Ascending aorta (tissue), 2 donors: ENCODE measurements at regions not wholly inside any gene's neighbourhood (a gene's known extent, or its start where the extent isn't known, plus 50 kb on each side); places are given as distances from the start of the nearest gene placed in this dataset.

Experiments
- DNase-seq, 2 donors: peaks; one replicate each; pipeline ENCODE4 v3.0.0-alpha.2; 2019; ENCODE audit warnings: low spot score in 2 of 2
- H3K27ac ChIP-seq, 2 donors: fragments of 200-600 bp; sonication (generic); one replicate each; pipeline ENCODE4 v1.5.1; 2016 to 2017; ENCODE audit warnings: mild to moderate bottlenecking in 1 of 2
- H3K27me3 ChIP-seq: fragments of 200-600 bp; sonication (generic); one replicate; pipeline ENCODE4 v1.5.1; 2017
- H3K36me3 ChIP-seq, 2 donors: fragments of 200-600 bp; sonication (generic); one replicate each; pipeline ENCODE4 v1.5.1; 2016
- H3K4me1 ChIP-seq, 2 donors: fragments of 200-600 bp; sonication (generic); one replicate each; pipeline ENCODE4 v1.5.1; 2016 to 2017; ENCODE audit warnings: mild to moderate bottlenecking in 1 of 2
- H3K4me3 ChIP-seq, 2 donors: fragments of 200-600 bp; sonication (generic); one replicate each; pipeline ENCODE4 v1.5.1; 2016 to 2017; ENCODE audit warnings: mild to moderate bottlenecking in 1 of 2
- H3K9me3 ChIP-seq, 2 donors: fragments of 200-600 bp; sonication (generic); one replicate each; pipeline ENCODE4 v1.5.1; 2016
- intact Hi-C: fragments of 100-400 bp; cut with DNase I; formaldehyde crosslinking; loops from one replicate; pipeline ENCODE4 v1.15.1; 2023
- TF ChIP-seq, protein P1 (sequence below), 3 experiments: fragments of 200-600 bp in 2 of 3; fragments of 450-650 bp in 1 of 3; sonication (generic) in 2 of 3; IDR thresholded peaks; one replicate each; pipeline ENCODE4 v1.5.1; 2016 to 2019; ENCODE audit warnings: antibody characterized with exemption in 3 of 3, mild to moderate bottlenecking in 1 of 3, moderate library complexity in 1 of 3

DNA sequence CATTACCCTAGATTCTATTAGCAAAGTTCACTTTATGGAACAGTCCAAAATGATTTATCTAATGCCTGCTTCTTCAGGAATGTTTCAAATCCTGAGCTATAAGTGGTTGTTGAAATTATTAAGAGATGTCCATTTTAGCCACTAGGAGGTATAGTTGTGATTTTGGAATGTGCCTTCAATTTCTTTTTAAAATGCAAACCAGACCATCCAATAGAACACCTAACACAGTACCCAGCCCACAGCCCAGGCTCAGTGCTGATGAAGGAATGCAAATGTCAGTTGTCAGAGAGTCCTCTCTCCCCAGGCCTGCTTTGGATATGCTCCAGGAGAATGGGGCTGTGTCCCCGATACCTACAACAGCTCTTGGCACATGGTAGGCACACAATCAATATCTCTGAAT, 85.8 kb upstream of the E2F8 start:
- Histone ChIP-seq H3K4me3 (no peak overlapping the region), H3K27me3 (no peaks in the 10 kb centered on the region), H3K36me3 (no peaks in the 10 kb centered on the region), H3K27ac (no peak overlapping the region), H3K9me3 (no peaks in the 10 kb centered on the region), H3K4me1 (no peaks in the 10 kb centered on the region)
- intact Hi-C loops, result no loop called here
- DNase-seq, result no peak
- TF ChIP-seq, protein P1, sequence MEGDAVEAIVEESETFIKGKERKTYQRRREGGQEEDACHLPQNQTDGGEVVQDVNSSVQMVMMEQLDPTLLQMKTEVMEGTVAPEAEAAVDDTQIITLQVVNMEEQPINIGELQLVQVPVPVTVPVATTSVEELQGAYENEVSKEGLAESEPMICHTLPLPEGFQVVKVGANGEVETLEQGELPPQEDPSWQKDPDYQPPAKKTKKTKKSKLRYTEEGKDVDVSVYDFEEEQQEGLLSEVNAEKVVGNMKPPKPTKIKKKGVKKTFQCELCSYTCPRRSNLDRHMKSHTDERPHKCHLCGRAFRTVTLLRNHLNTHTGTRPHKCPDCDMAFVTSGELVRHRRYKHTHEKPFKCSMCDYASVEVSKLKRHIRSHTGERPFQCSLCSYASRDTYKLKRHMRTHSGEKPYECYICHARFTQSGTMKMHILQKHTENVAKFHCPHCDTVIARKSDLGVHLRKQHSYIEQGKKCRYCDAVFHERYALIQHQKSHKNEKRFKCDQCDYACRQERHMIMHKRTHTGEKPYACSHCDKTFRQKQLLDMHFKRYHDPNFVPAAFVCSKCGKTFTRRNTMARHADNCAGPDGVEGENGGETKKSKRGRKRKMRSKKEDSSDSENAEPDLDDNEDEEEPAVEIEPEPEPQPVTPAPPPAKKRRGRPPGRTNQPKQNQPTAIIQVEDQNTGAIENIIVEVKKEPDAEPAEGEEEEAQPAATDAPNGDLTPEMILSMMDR (IDR thresholded peaks at IDR 0.05), result peak in 1 of 3 experiments; percentile 14

DNA sequence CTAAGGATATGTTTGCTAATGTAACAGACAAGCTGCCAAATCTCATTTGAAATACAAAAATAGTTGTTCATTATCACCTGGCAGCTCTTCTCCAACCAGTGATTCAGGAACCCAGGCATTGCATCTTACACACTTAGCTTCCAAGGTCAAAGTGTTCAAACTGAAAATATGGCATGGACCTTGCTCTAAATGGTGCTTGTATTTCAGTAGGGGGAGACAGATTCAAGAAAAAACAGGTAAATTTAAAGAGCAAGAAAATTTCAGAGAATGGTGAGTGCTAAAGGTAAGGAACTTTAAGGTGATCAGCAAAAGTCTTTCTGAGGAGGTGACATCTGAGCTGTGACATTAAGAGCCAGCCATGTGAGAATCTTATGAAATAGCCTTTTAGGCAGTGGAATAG, 82.8 kb upstream of the E2F8 start:
- Histone ChIP-seq H3K36me3 (no peaks in the 10 kb centered on the region), H3K9me3 (no peaks in the 10 kb centered on the region), H3K27ac (no peak overlapping the region), H3K4me3 (no peak overlapping the region), H3K4me1 (no peaks in the 10 kb centered on the region), H3K27me3 (no peaks in the 10 kb centered on the region)
- DNase-seq, result no peak
- intact Hi-C loops, result no loop called here
- TF ChIP-seq, protein P1 (IDR thresholded peaks at IDR 0.05), result no peak

DNA sequence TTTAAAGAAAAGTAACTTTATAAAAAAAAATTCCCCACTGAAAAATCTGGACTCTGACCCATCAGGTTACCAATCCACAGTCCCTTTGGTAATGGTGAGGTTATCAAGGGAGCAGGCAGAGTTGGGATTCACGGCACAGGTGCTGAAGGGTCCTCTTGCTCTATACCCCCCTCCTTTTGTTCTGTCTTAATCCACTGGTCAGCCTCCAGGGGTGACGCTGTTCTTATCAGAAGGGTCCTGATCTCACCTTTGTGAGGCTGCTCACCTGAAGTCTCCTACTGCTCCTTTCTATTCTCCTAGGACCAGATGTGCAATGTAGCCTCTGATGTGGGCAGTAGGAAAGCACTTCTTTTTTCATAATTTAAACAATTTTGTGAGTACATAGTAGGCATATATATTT, 80.6 kb upstream of the E2F8 start:
- no peaks in the 10 kb centered on the region for H3K36me3 ChIP-seq
- no peaks in the 10 kb centered on the region for H3K9me3 ChIP-seq
- H3K4me3 ChIP-seq, result no peak overlapping the region
- TF ChIP-seq, protein P1 (IDR thresholded peaks at IDR 0.05), result no peak
- DNase-seq, result no peak
- peaks cover 4 to 10% of the 10 kb centered on the region in 2 donors for H3K4me1 ChIP-seq
- no peak overlapping the region for H3K27ac ChIP-seq
- no peaks in the 10 kb centered on the region for H3K27me3 ChIP-seq
- intact Hi-C loops, result no loop called here

DNA sequence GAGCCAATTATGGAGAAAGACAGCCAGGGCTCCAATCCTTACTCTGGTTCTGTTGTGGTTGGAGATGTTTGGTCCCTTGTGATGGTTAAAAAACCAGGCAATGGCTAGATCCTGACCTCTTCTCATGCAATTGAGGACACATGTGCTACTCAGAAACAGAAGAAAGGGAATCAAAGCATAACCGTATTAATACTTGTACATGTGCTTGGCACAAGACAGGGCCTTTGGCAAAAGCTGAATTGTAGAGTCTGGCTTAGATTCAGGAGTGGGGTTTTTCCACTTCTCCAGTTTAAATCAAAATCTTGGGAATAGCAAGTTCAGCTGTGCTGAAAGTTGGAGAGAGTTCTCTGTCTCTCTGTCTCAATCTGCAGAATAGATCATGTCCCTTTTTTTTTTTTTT, 80.1 kb upstream of the E2F8 start:
- DNase-seq, result no peak
- Histone ChIP-seq H3K27me3 (no peaks in the 10 kb centered on the region), H3K4me1 (peaks cover 4 to 11% of the 10 kb centered on the region in 2 donors), H3K9me3 (no peaks in the 10 kb centered on the region), H3K27ac (no peak overlapping the region), H3K4me3 (no peak overlapping the region), H3K36me3 (no peaks in the 10 kb centered on the region)
- intact Hi-C loops, result no loop called here
- TF ChIP-seq, protein P1 (IDR thresholded peaks at IDR 0.05), result no peak

DNA sequence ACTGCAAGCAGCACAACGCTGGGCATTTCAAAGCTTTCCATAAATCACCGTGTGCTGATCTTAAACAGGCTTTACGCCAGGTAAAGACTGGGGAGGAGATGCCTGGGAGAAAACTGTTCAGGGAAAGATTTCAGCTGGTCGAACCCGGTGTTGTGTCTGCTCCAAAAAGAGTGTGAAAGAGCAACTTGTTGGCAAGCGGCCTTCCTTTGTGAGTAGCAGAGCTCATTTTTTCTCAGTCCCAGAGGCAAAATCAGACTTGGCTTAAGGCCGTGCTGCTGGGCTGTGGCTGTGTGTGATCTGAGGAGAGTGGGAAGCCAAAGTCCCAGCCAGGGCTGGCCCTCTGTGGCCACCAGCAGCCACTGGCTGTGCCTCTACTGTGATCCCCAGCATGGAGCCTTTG, 75.7 kb upstream of the E2F8 start:
- intact Hi-C loops, result no loop called here

More for the DNA sequence above, 75.7 kb upstream of the E2F8 start:
- H3K4me3 ChIP-seq, result no peak overlapping the region
- TF ChIP-seq, protein P1 (IDR thresholded peaks at IDR 0.05), result no peak
- H3K27me3 ChIP-seq, result no peaks in the 10 kb centered on the region
- no peak overlapping the region for H3K27ac ChIP-seq
- no peaks in the 10 kb centered on the region for H3K36me3 ChIP-seq
- H3K4me1 ChIP-seq, result peaks cover 4 to 11% of the 10 kb centered on the region in 2 donors
- DNase-seq, result no peak
- no peaks in the 10 kb centered on the region for H3K9me3 ChIP-seq
